ENCODE measurements at regions not wholly inside any gene's neighbourhood (a gene's known extent, or its start where the extent isn't known, plus 50 kb on each side); places are given as distances from the start of the nearest gene placed in this dataset.

DNA sequence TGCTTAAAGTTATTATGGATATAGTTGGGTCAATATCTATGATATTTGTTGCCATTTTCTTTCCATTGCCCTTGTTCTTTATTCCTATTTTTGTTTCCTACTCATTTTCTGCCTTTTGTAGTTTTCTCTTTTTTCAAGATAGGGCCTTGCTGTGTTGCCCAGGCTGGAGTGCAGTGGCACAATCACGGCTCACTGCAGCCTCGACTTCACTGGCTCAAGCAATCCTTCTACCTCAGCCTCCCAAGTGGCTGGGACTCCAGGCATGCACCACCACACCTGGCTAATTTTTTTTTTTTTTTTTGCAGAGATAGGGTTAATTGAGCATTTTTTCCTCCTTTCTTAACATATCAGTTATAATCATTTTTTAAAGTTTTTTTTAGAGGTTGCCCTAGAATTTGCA, 92.7 kb downstream of the TOMM20 start:
- TF ChIP-seq, protein P1, sequence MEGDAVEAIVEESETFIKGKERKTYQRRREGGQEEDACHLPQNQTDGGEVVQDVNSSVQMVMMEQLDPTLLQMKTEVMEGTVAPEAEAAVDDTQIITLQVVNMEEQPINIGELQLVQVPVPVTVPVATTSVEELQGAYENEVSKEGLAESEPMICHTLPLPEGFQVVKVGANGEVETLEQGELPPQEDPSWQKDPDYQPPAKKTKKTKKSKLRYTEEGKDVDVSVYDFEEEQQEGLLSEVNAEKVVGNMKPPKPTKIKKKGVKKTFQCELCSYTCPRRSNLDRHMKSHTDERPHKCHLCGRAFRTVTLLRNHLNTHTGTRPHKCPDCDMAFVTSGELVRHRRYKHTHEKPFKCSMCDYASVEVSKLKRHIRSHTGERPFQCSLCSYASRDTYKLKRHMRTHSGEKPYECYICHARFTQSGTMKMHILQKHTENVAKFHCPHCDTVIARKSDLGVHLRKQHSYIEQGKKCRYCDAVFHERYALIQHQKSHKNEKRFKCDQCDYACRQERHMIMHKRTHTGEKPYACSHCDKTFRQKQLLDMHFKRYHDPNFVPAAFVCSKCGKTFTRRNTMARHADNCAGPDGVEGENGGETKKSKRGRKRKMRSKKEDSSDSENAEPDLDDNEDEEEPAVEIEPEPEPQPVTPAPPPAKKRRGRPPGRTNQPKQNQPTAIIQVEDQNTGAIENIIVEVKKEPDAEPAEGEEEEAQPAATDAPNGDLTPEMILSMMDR (tag by site-specific recombination; IDR thresholded peaks at IDR 0.05): no peak
- TF ChIP-seq, protein P2, sequence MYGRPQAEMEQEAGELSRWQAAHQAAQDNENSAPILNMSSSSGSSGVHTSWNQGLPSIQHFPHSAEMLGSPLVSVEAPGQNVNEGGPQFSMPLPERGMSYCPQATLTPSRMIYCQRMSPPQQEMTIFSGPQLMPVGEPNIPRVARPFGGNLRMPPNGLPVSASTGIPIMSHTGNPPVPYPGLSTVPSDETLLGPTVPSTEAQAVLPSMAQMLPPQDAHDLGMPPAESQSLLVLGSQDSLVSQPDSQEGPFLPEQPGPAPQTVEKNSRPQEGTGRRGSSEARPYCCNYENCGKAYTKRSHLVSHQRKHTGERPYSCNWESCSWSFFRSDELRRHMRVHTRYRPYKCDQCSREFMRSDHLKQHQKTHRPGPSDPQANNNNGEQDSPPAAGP (tag by site-specific recombination; IDR thresholded peaks at IDR 0.05): no peak
- TF ChIP-seq SP2 (tag by site-specific recombination; IDR thresholded peaks at IDR 0.05) (no peak), TCF7L2 (IDR thresholded peaks at IDR 0.05; ENCODE audit: borderline replicate concordance, low read depth, low read length) (no peak), ZNF138 (tag by site-specific recombination; IDR thresholded peaks at IDR 0.05; ENCODE audit: borderline replicate concordance) (no peak), MEIS1 (CRISPR knock-in tag; IDR thresholded peaks at IDR 0.05; ENCODE audit: borderline replicate concordance) (no peak), ZNF324 (tag by site-specific recombination; IDR thresholded peaks at IDR 0.05) (no peak), ZNF112 (tag by site-specific recombination; IDR thresholded peaks at IDR 0.05) (no peak), SP7 (tag by site-specific recombination; IDR thresholded peaks at IDR 0.05) (no peak)
- TF ChIP-seq, protein P3, sequence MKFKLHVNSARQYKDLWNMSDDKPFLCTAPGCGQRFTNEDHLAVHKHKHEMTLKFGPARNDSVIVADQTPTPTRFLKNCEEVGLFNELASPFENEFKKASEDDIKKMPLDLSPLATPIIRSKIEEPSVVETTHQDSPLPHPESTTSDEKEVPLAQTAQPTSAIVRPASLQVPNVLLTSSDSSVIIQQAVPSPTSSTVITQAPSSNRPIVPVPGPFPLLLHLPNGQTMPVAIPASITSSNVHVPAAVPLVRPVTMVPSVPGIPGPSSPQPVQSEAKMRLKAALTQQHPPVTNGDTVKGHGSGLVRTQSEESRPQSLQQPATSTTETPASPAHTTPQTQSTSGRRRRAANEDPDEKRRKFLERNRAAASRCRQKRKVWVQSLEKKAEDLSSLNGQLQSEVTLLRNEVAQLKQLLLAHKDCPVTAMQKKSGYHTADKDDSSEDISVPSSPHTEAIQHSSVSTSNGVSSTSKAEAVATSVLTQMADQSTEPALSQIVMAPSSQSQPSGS (tag by site-specific recombination; IDR thresholded peaks at IDR 0.05; ENCODE audit: low read depth): no peak
- TF ChIP-seq, protein P4, sequence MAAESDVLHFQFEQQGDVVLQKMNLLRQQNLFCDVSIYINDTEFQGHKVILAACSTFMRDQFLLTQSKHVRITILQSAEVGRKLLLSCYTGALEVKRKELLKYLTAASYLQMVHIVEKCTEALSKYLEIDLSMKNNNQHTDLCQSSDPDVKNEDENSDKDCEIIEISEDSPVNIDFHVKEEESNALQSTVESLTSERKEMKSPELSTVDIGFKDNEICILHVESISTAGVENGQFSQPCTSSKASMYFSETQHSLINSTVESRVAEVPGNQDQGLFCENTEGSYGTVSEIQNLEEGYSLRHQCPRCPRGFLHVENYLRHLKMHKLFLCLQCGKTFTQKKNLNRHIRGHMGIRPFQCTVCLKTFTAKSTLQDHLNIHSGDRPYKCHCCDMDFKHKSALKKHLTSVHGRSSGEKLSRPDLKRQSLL (tag by site-specific recombination; IDR thresholded peaks at IDR 0.05): no peak
- TF ChIP-seq, protein P5, sequence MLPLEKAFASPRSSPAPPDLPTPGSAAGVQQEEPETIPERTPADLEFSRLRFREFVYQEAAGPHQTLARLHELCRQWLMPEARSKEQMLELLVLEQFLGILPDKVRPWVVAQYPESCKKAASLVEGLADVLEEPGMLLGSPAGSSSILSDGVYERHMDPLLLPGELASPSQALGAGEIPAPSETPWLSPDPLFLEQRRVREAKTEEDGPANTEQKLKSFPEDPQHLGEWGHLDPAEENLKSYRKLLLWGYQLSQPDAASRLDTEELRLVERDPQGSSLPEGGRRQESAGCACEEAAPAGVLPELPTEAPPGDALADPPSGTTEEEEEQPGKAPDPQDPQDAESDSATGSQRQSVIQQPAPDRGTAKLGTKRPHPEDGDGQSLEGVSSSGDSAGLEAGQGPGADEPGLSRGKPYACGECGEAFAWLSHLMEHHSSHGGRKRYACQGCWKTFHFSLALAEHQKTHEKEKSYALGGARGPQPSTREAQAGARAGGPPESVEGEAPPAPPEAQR (tag by site-specific recombination; IDR thresholded peaks at IDR 0.05): no peak
- TF ChIP-seq, protein P6, sequence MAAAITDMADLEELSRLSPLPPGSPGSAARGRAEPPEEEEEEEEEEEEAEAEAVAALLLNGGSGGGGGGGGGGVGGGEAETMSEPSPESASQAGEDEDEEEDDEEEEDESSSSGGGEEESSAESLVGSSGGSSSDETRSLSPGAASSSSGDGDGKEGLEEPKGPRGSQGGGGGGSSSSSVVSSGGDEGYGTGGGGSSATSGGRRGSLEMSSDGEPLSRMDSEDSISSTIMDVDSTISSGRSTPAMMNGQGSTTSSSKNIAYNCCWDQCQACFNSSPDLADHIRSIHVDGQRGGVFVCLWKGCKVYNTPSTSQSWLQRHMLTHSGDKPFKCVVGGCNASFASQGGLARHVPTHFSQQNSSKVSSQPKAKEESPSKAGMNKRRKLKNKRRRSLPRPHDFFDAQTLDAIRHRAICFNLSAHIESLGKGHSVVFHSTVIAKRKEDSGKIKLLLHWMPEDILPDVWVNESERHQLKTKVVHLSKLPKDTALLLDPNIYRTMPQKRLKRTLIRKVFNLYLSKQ (tag by site-specific recombination; IDR thresholded peaks at IDR 0.05; ENCODE audit: borderline replicate concordance): no peak

All from HEK293 (cell line).